Astrocyte of the spinal cord (primary cell): ENCODE measurements at regions not wholly inside any gene's neighbourhood (a gene's known extent, or its start where the extent isn't known, plus 50 kb on each side); places are given as distances from the start of the nearest gene placed in this dataset.

ENCODE experiments used
- DNase-seq: peaks from one replicate; pipeline ENCODE4 v3.0.0; 2011; ENCODE audit warnings: low read depth, low spot score
- H3K4me3 ChIP-seq: 2 replicates; pipeline ENCODE4 v1.5.1; 2011; ENCODE audit warnings: low read depth, mild to moderate bottlenecking, low read length, moderate library complexity
- in situ Hi-C: cut with HindIII; loops from 2 replicates; pipeline ENCODE4 v1.10.0; 2017; ENCODE audit warnings: low sequenced_read_pairs
- TF ChIP-seq, protein P1 (sequence below): IDR thresholded peaks from 2 replicates; pipeline ENCODE4 v1.5.1; 2012; ENCODE audit warnings: low read depth, mild to moderate bottlenecking, low read length, inconsistent platforms

DNA sequence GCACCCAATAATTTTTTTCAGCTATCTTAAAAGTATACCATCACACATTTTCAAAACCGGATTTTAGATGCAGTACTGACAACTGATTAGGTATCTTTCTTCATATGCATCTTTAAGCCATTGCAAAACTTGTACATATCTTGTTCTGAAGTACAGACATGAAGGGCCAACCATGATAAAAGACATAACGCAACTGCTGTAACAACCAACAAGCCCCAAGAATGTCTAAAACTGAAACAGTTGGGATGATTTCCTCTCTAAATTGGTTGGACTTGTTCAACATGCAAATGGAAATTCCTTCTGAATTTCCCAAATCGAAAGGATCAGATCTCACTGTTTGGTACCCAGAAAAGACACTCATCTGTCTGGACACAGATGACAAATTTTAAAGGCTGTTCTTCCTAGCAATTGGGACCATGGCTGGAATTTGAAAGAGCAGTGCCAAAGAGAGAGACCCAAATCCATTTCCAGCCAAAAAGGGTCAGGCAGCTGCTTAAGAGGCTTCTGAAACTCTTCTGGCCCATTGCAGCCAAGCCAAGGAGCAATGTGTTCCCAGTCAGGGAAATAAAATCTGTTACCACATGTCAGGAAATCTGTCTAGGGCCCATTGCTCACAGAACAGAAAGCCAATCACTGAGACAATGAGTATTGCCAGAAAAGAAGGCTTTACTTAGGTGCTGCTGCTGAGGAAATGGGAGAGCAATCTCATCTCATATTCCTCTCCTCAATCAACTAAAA, 1122.4 kb upstream of the USP15 start:
- no peak for DNase-seq
- no peak overlapping the region for H3K4me3 ChIP-seq
- in situ Hi-C loops: no loop called here
- TF ChIP-seq, protein P1, sequence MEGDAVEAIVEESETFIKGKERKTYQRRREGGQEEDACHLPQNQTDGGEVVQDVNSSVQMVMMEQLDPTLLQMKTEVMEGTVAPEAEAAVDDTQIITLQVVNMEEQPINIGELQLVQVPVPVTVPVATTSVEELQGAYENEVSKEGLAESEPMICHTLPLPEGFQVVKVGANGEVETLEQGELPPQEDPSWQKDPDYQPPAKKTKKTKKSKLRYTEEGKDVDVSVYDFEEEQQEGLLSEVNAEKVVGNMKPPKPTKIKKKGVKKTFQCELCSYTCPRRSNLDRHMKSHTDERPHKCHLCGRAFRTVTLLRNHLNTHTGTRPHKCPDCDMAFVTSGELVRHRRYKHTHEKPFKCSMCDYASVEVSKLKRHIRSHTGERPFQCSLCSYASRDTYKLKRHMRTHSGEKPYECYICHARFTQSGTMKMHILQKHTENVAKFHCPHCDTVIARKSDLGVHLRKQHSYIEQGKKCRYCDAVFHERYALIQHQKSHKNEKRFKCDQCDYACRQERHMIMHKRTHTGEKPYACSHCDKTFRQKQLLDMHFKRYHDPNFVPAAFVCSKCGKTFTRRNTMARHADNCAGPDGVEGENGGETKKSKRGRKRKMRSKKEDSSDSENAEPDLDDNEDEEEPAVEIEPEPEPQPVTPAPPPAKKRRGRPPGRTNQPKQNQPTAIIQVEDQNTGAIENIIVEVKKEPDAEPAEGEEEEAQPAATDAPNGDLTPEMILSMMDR: no peak

DNA sequence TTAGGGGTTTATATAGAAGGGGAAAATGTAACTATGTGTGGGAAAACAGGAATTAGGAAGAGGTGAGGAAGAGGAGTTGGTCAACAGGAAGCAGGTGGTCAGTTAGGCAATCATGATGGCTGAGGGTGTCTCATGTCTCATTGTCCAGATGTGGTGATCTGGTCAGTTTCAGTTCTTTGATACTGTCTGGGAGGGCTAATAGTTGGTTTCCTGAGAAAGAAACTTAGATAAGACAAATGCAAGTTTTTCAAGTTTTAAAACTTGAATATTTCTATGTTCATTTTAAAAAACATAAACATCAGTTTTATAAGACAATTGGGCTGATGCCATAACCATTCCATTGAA, 1121.8 kb upstream of the USP15 start:
- no peak for DNase-seq
- in situ Hi-C loops: no loop called here
- no peak overlapping the region for H3K4me3 ChIP-seq
- TF ChIP-seq, protein P1: no peak

DNA sequence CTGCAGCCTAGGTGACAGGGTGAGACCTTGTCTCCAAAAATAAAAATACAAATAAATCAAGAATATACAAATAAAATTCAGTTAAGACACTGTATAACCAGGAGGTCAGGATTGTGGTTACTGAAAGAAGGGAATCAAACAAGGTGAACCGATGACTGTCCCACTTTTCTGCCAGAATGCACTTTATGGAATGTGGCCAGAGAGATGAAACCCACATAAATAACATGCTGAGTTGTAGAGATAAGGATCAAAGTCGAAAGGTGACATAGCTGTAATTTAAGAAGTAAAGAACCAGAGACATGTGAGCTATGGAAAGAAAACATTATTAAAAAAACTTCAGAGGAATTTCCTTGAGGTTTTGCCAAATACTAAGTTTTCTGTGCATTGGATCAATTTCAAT, 1098.2 kb upstream of the USP15 start:
- TF ChIP-seq, protein P1: no peak
- no peak for DNase-seq
- H3K4me3 ChIP-seq: no peak overlapping the region
- in situ Hi-C loops: no loop called here

DNA sequence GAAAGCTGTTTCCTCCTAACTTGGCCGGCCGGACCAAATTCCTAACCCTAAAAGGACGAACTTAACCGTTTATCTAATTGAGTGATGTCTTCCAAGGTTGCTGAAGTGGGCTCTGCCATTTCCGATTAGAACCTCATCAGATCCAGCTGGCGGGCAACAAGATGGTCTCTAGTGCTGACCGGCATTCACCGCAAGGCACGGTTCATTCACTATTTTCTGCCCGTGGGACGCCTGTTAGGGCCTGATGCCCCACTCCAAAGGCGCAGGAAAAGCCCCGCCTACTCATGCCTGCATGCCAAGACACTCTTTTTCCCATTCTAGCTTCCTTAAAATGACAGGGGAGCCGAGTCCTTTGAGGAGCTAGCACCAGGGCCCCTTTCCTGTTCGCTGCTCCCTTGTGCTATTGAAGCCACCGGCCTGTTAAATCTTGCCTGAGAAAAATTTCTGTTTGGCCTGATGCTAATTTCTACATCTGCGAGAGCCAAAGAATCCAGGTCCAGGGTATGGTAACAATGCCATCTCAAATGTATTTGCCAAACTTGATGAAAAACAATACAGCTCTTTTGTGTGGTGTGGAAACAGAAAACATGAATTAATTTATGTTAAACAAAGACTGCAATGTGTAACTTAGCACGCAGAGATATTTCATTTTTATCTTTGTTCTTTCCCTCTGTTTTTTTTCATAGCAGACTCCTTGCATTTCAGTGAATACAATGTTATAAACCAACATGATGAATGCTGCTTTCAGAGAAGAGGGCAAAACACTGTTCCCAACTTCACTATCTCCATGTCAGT, 1071.2 kb upstream of the USP15 start:
- DNase-seq: no peak
- TF ChIP-seq, protein P1: no peak
- H3K4me3 ChIP-seq: no peak overlapping the region
- in situ Hi-C loops: no loop called here

DNA sequence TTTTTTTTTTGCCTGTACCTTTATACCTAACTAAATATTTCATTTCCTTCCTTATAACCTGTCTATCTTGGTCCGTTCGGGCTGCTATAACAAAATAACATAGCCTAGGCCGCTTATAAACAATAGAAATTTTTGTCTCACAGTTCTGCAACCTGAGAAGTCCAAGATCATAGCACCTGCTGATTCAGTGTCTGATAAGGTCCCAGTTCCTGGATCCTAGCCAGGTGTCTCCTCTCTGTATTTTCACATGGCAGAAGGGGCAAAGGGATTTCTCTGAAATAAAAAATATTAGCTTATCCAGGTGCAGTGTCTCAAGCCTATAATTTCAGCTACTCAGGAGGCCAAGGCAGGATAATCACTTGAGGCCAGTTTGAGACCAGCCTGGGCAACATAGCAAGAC, 1046.6 kb upstream of the USP15 start:
- no peak for DNase-seq
- no peak overlapping the region for H3K4me3 ChIP-seq
- in situ Hi-C loops: no loop called here
- TF ChIP-seq, protein P1: no peak

DNA sequence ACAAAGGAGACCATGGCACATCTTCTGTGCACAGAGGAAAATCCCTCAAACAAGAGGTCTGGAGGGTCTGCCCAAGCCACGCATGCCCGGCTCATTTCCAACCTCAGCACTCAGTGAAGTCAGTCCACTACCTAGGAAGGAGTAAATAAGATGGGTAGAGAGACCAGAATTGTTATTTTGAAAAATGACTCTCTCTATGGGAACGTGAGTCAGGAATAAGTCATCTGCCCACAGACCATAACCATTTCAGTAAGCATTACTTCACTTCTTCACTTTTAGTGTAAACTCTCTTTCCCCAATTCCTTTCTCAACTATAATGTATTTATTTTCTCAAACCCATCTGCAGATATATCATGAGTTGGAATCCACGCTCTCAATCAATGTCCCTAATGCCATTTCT, 1039.9 kb upstream of the USP15 start:
- TF ChIP-seq, protein P1: no peak
- no peak overlapping the region for H3K4me3 ChIP-seq
- no peak for DNase-seq
- in situ Hi-C loops: no loop called here
